ENCODE measurements at regions not wholly inside any gene's neighbourhood (a gene's known extent, or its start where the extent isn't known, plus 50 kb on each side); places are given as distances from the start of the nearest gene placed in this dataset.
"Not testable (repeated sequence)": the region's sequence is repeated elsewhere in the genome, so short reads cannot be mapped to it uniquely, and the experiment has no call there.

DNA sequence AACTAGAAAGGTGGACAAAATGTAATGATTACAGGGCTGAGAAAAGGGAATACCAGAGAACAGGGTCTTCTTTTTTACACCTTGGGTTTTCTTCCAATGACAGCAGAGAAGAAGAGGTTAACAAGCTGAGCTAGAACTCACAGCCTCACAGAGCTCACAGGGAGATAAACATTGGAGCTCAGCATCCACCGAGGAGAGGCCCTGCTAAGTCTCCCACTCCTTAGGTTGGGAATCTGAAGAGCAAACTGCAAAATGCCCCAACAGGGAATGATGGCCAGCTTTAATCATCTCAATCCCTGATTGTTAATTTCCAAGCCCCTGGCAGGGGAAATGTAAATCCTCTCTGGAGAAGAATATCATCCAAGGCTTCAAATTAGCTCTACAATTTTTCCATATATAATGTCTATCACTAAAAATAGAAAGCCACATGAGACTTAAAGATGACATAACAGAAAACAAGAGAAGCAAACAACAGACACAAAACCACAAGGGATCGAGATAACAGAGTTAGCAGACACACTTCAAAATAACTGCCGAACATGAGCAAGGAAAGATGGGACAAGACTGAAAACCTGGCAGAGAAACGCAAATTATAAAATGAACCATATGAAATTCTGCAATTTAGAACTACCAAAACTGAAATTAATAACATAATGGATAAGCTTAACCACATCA, 66.1 kb upstream of the ZSCAN2 start:
- H3K36me3 ChIP-seq: peaks cover 0 to 24% (median 0%) of the 10 kb centered on the region in 11 experiments; a peak in 6 of 22 replicates
- H3K9me3 ChIP-seq (replicated peaks in 1 of 11); H3K27ac ChIP-seq; H3K27me3 ChIP-seq; H3K9ac ChIP-seq; H4K20me1 ChIP-seq; H3K4me3 ChIP-seq: not testable (repeated sequence)
- peak overlapping the region; percentile 37 to 68 (median 56); a peak in 21 of 22 replicates for H3K4me2 ChIP-seq
- peaks cover 7 to 16% (median 9%) of the 10 kb centered on the region in 10 experiments; a peak in 17 of 20 replicates for H3K4me1 ChIP-seq

DNA sequence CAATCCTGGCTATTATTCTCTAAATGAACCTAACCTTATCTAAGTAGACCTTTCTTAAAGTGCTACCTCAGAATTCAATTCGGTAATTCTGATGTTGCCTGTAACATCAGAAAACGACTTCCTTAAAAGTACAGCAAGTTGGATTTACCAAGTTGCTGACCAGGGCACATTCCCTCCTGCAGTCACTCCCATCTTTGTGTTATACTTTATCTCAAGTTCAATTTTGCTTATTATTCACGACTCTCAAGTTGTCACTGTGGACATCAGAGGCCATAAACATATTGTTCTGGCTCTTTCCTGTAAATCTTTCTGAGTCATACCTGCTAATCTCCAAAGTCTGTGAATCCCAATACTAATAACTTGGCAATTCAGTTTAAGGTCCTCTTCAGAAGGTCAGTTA, 64.6 kb upstream of the ZSCAN2 start:
- Histone ChIP-seq H3K36me3 (peaks cover 0 to 29% (median 0%) of the 10 kb centered on the region in 11 experiments; a peak in 7 of 22 replicates), H3K4me1 (peaks cover 7 to 16% (median 9%) of the 10 kb centered on the region in 10 experiments; a peak in 17 of 20 replicates)
- not testable (repeated sequence) for H3K9me3 ChIP-seq (replicated peaks in 1 of 11); H3K27me3 ChIP-seq; H3K9ac ChIP-seq; H3K27ac ChIP-seq; H3K4me2 ChIP-seq; H3K4me3 ChIP-seq; H4K20me1 ChIP-seq

DNA sequence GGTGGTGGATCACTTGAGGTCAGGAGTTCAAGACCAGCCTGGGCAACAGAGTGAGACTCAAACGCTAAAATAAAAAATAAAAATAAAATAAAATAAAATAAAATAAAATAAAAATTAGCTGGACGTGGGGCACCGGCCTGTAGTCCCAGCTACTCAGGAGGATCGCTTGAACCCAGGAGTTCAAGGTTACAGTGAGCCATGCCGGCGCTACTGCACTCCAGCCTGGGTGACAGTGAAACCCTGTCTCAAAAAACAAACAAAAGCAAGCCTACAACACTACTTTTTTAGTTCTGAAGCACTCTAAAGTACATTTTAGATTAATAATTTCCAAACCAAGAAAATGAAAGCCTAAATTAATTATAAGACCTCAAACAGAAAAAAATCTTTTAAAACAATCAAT, 56.2 kb upstream of the ZSCAN2 start:
- H3K4me3 ChIP-seq, H3K4me2 ChIP-seq, H3K27ac ChIP-seq, H3K9ac ChIP-seq, H3K4me1 ChIP-seq: not testable (repeated sequence)
- H3K36me3 ChIP-seq: peaks cover 0 to 47% (median 5%) of the 10 kb centered on the region in 11 experiments; a peak in 7 of 22 replicates
- peaks cover 0 to 24% (median 0%) of the 10 kb centered on the region in 11 experiments; a peak in 4 of 22 replicates for H3K27me3 ChIP-seq
- H3K9me3 ChIP-seq (replicated peaks in 1 of 11): peaks cover 5 to 12% (median 10%) of the 10 kb centered on the region in 11 experiments; a peak in 16 of 22 replicates
- peaks cover 0 to 26% (median 0%) of the 10 kb centered on the region in 11 experiments; a peak in 3 of 22 replicates for H4K20me1 ChIP-seq

DNA sequence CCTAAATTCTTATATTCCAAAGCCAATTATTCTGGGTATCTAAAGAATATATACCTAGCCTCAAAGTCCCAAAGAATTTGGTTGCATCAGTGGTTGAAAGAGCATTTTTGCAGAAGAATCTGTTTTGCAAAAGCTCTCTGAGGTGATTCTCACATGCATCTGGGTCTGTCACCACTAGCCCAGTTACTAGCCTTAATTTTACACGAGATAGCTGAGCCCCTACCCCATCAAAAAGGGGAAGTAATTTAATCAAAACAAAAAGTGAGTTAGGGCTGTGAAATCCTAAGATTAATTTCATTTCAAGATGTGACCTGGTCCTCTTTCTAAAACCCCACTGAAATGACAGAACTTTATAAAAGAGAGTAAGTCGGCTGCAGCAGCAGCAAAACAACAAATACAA, 53.7 kb upstream of the ZSCAN2 start:
- H3K9ac ChIP-seq: not testable (repeated sequence)

DNA sequence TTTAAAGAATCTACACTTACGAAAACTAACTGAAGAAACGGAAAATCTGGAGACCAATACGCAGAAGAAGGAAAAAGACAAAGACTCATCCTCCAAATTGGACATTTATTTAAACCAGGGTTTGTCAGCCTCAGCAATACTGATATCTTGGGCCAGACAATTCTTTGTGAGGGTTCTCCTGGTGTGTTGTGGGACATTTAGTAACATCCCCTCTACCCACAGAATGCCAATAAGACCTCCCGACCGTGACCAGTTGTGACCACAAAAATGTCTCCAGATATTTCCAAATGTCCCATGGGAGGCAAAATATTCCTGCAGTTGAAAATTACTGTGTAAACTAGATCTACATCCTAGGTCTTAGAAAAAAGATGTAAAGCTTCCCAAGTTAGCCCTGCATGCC, 50.3 kb upstream of the ZSCAN2 start:
- H3K4me3 ChIP-seq, H3K9ac ChIP-seq, H3K4me1 ChIP-seq, H3K27ac ChIP-seq: not testable (repeated sequence)
- Histone ChIP-seq H4K20me1 (peaks cover 0 to 50% (median 0%) of the 10 kb centered on the region in 11 experiments; a peak in 3 of 22 replicates), H3K9me3 (replicated peaks in 1 of 11) (peaks cover 5 to 12% (median 10%) of the 10 kb centered on the region in 11 experiments; a peak in 16 of 22 replicates), H3K36me3 (peaks cover 0 to 68% (median 4%) of the 10 kb centered on the region in 11 experiments; a peak in 7 of 22 replicates), H3K27me3 (peaks cover 0 to 41% (median 0%) of the 10 kb centered on the region in 11 experiments; a peak in 5 of 22 replicates), H3K4me2 (peak overlapping the region in 1 of 11 experiments; percentile 34; a peak in 2 of 22 replicates)

More for the DNA sequence above, 53.7 kb upstream of the ZSCAN2 start:
- Histone ChIP-seq H3K9me3 (replicated peaks in 1 of 11) (peaks cover 5 to 12% (median 10%) of the 10 kb centered on the region in 11 experiments; a peak in 16 of 22 replicates), H4K20me1 (peaks cover 0 to 36% (median 0%) of the 10 kb centered on the region in 11 experiments; a peak in 3 of 22 replicates), H3K36me3 (peaks cover 0 to 38% (median 4%) of the 10 kb centered on the region in 11 experiments; a peak in 6 of 22 replicates), H3K27me3 (peaks cover 0 to 33% (median 0%) of the 10 kb centered on the region in 11 experiments; a peak in 4 of 22 replicates)
- not testable (repeated sequence) for H3K4me2 ChIP-seq, H3K4me3 ChIP-seq, H3K4me1 ChIP-seq, H3K27ac ChIP-seq
